ENCODE measurements at regions not wholly inside any gene's neighbourhood (a gene's known extent, or its start where the extent isn't known, plus 50 kb on each side); places are given as distances from the start of the nearest gene placed in this dataset.

- Histone ChIP-seq H3K36me3 (no peaks in the 10 kb centered on the region), H3K4me3 (no peak overlapping the region)
These were observed 122.6 kb upstream of the PTER start for GRCh38 chr10:16314259-16314658.

GRCh38 chr10:16316733-16317390 lies 119.9 kb upstream of the PTER start:
- TF ChIP-seq POLR2A (IDR thresholded peaks at IDR 0.05) (no peak), EP300 (IDR thresholded peaks at IDR 0.05) (no peak), POLR2AphosphoS5 (IDR thresholded peaks at IDR 0.05) (no peak), CTCF (IDR thresholded peaks at IDR 0.05) (no peak)
- no peaks in the 10 kb centered on the region for H3K36me3 ChIP-seq
- WGBS = 82% methylated on average over 7 of the region's 7 CpGs

More at GRCh38 chr10:16314259-16314658, 122.6 kb upstream of the PTER start:
- H3K27ac ChIP-seq = no peak overlapping the region
- DNase-seq (ENCODE audit: low spot score in 2 of 2) = no peak
- TF ChIP-seq CTCF (IDR thresholded peaks at IDR 0.05) (no peak), EP300 (IDR thresholded peaks at IDR 0.05) (no peak), POLR2A (IDR thresholded peaks at IDR 0.05) (no peak), POLR2AphosphoS5 (IDR thresholded peaks at IDR 0.05) (no peak)
- no peaks in the 10 kb centered on the region for H3K27me3 ChIP-seq
- H3K4me1 ChIP-seq = no peaks in the 10 kb centered on the region
- peaks cover 5% of the 10 kb centered on the region for H3K9me3 ChIP-seq

DNA sequence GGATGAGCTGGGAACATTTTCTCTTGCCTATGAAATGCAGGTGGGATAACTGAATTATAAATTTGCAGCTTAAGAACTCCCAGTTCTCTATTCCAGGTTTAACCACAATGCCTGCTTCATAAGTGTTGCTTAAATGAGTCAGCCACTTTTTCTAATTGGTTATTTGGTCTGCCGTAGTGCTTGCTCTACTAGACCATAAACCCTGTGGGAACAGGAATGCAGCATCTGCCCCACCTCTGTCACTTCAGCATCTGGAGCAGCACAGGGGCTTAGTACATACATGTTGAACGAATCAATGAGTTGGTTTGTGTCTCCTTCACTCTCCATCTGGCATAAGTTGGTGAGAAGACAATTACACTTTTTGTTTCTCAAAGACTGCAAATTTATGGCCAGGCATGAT lies 95.2 kb upstream of the PTER start:
- H3K36me3 ChIP-seq = no peaks in the 10 kb centered on the region
- H3K4me1 ChIP-seq = no peaks in the 10 kb centered on the region
- H3K27me3 ChIP-seq = no peaks in the 10 kb centered on the region
- H3K9me3 ChIP-seq = no peaks in the 10 kb centered on the region
- H3K27ac ChIP-seq = no peak overlapping the region
- DNase-seq (ENCODE audit: low spot score in 2 of 2) = no peak
- 39% methylated on average over 2 of the region's 2 CpGs for WGBS
- TF ChIP-seq CTCF (IDR thresholded peaks at IDR 0.05) (no peak), POLR2AphosphoS5 (IDR thresholded peaks at IDR 0.05) (no peak), EP300 (IDR thresholded peaks at IDR 0.05) (no peak), POLR2A (IDR thresholded peaks at IDR 0.05) (no peak)
- H3K4me3 ChIP-seq = no peak overlapping the region

More at GRCh38 chr10:16316733-16317390, 119.9 kb upstream of the PTER start:
- no peaks in the 10 kb centered on the region for H3K9me3 ChIP-seq
- H3K27me3 ChIP-seq = no peaks in the 10 kb centered on the region
- no peak for DNase-seq (ENCODE audit: low spot score in 2 of 2)
- no peaks in the 10 kb centered on the region for H3K4me1 ChIP-seq
- no peak overlapping the region for H3K4me3 ChIP-seq
- H3K27ac ChIP-seq = no peak overlapping the region

GRCh38 chr10:16348891-16349290 lies 87.9 kb upstream of the PTER start:
- no peak for TF ChIP-seq POLR2AphosphoS5 (IDR thresholded peaks at IDR 0.05)
- no peak for TF ChIP-seq CTCF (IDR thresholded peaks at IDR 0.05)
- no peak for TF ChIP-seq POLR2A (IDR thresholded peaks at IDR 0.05)
- TF ChIP-seq EP300 (IDR thresholded peaks at IDR 0.05) = no peak
- no peaks in the 10 kb centered on the region for H3K36me3 ChIP-seq
- H3K27ac ChIP-seq = no peak overlapping the region
- H3K4me1 ChIP-seq = no peaks in the 10 kb centered on the region
- H3K27me3 ChIP-seq = no peaks in the 10 kb centered on the region
- no peak for DNase-seq (ENCODE audit: low spot score in 2 of 2)
- no peak overlapping the region for H3K4me3 ChIP-seq
- no peaks in the 10 kb centered on the region for H3K9me3 ChIP-seq
- 70% methylated on average over 4 of the region's 4 CpGs for WGBS

- TF ChIP-seq POLR2AphosphoS5 (IDR thresholded peaks at IDR 0.05) = no peak
- no peak for TF ChIP-seq CTCF (IDR thresholded peaks at IDR 0.05)
- TF ChIP-seq POLR2A (IDR thresholded peaks at IDR 0.05) = no peak
- TF ChIP-seq EP300 (IDR thresholded peaks at IDR 0.05) = no peak
- H3K9me3 ChIP-seq = no peaks in the 10 kb centered on the region
- H3K27me3 ChIP-seq = no peaks in the 10 kb centered on the region
- H3K4me3 ChIP-seq = no peak overlapping the region
- no peak overlapping the region for H3K27ac ChIP-seq
- no peak for DNase-seq (ENCODE audit: low spot score in 2 of 2)
- H3K36me3 ChIP-seq = no peaks in the 10 kb centered on the region
- no peaks in the 10 kb centered on the region for H3K4me1 ChIP-seq
- 79% methylated on average over 5 of the region's 5 CpGs for WGBS
These were observed 84.7 kb upstream of the PTER start for GRCh38 chr10:16352146-16352545.
